ENCODE measurements at regions not wholly inside any gene's neighbourhood (a gene's known extent, or its start where the extent isn't known, plus 50 kb on each side); places are given as distances from the start of the nearest gene placed in this dataset.

DNA sequence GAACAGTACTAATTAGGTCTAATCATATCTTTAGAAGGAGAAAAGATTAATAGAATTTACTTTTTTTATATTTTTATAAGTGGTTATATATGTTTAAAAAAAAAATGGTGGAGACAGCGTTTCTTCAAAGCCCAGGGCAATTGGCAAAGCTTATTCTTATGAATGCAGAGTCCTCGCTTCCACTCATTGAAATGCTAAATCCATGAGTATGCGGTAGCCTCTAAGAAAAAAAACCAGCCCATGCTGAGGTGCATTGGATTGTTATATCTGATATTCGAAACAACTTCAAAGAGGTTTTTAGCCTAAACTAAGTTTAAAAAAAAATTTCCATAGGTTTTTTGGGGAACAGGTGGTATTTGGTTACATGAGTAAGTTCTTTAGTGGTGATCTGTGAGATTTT, 142.8 kb downstream of the GOLIM4 start:
- TF ChIP-seq EZH2 (IDR thresholded peaks at IDR 0.05; ENCODE audit: borderline replicate concordance) (no peak), EZH2phosphoT487 (IDR thresholded peaks at IDR 0.05; ENCODE audit: low read depth, severe bottlenecking, unreplicated experiment) (no peak)
- TF ChIP-seq, protein P1, sequence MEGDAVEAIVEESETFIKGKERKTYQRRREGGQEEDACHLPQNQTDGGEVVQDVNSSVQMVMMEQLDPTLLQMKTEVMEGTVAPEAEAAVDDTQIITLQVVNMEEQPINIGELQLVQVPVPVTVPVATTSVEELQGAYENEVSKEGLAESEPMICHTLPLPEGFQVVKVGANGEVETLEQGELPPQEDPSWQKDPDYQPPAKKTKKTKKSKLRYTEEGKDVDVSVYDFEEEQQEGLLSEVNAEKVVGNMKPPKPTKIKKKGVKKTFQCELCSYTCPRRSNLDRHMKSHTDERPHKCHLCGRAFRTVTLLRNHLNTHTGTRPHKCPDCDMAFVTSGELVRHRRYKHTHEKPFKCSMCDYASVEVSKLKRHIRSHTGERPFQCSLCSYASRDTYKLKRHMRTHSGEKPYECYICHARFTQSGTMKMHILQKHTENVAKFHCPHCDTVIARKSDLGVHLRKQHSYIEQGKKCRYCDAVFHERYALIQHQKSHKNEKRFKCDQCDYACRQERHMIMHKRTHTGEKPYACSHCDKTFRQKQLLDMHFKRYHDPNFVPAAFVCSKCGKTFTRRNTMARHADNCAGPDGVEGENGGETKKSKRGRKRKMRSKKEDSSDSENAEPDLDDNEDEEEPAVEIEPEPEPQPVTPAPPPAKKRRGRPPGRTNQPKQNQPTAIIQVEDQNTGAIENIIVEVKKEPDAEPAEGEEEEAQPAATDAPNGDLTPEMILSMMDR (IDR thresholded peaks at IDR 0.05; ENCODE audit: poor library complexity), result no peak

Measured in hepatocyte (in vitro differentiated cells).